ENCODE measurements at regions not wholly inside any gene's neighbourhood (a gene's known extent, or its start where the extent isn't known, plus 50 kb on each side); places are given as distances from the start of the nearest gene placed in this dataset.
"Not testable (repeated sequence)": the region's sequence is repeated elsewhere in the genome, so short reads cannot be mapped to it uniquely, and the experiment has no call there.

- H3K4me2 ChIP-seq (ENCODE audit: low read length); H3K36me3 ChIP-seq (replicated peaks; ENCODE audit: low read depth, low read length); H3K27ac ChIP-seq (ENCODE audit: low read length); H3K79me2 ChIP-seq (ENCODE audit: low read length); H3K4me3 ChIP-seq (ENCODE audit: low read length); H4K20me1 ChIP-seq (ENCODE audit: insufficient read depth, low read length); H3K27me3 ChIP-seq (ENCODE audit: low read depth, low read length); H2AFZ ChIP-seq (ENCODE audit: low read depth, low read length); H3K9ac ChIP-seq (ENCODE audit: low read length); H3K9me3 ChIP-seq (ENCODE audit: insufficient read depth, low read length); H3K4me1 ChIP-seq (ENCODE audit: low read length): not testable (repeated sequence)
Measured at GRCh38 chr20:26086195-26086594, 389.5 kb upstream of the ZNF337 start.

DNA sequence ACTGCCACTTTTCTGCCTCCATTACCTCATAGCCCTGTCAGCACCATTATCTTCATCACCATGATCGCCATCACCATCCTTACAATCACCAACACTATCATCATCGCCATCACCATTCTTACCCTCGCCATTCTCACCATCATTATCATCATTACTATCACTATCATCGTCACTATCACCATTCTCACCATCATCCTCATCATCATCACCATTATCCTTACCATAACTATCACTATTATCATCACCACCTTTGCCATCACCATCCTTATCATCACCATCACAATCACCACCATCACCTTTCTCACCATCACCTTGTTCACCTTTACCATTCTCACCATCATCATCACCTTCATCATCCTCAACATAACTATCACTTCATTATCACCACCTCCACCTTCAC lies 377.3 kb upstream of the ZNF337 start:
- not testable (repeated sequence) for H3K4me1 ChIP-seq (ENCODE audit: low read length); H3K27ac ChIP-seq (ENCODE audit: low read length); H3K4me3 ChIP-seq (ENCODE audit: low read length); H2AFZ ChIP-seq (ENCODE audit: low read depth, low read length); H3K9ac ChIP-seq (ENCODE audit: low read length); H3K4me2 ChIP-seq (ENCODE audit: low read length); H3K79me2 ChIP-seq (ENCODE audit: low read length); H3K9me3 ChIP-seq (ENCODE audit: insufficient read depth, low read length); H4K20me1 ChIP-seq (ENCODE audit: insufficient read depth, low read length); H3K27me3 ChIP-seq (ENCODE audit: low read depth, low read length); H3K36me3 ChIP-seq (replicated peaks; ENCODE audit: low read depth, low read length)

GRCh38 chr20:26059324-26059723 lies 362.7 kb upstream of the ZNF337 start:
- not testable (repeated sequence) for H3K27ac ChIP-seq (ENCODE audit: low read length); H3K36me3 ChIP-seq (replicated peaks; ENCODE audit: low read depth, low read length); H3K27me3 ChIP-seq (ENCODE audit: low read depth, low read length); H3K4me1 ChIP-seq (ENCODE audit: low read length); H3K4me3 ChIP-seq (ENCODE audit: low read length); H3K9ac ChIP-seq (ENCODE audit: low read length); H3K4me2 ChIP-seq (ENCODE audit: low read length); H4K20me1 ChIP-seq (ENCODE audit: insufficient read depth, low read length); H3K79me2 ChIP-seq (ENCODE audit: low read length); H2AFZ ChIP-seq (ENCODE audit: low read depth, low read length); H3K9me3 ChIP-seq (ENCODE audit: insufficient read depth, low read length)

GRCh38 chr20:26058446-26058845 lies 361.8 kb upstream of the ZNF337 start:
- not testable (repeated sequence) for H3K4me2 ChIP-seq (ENCODE audit: low read length); H3K9me3 ChIP-seq (ENCODE audit: insufficient read depth, low read length); H3K4me1 ChIP-seq (ENCODE audit: low read length); H3K9ac ChIP-seq (ENCODE audit: low read length); H3K36me3 ChIP-seq (replicated peaks; ENCODE audit: low read depth, low read length); H3K4me3 ChIP-seq (ENCODE audit: low read length); H3K27ac ChIP-seq (ENCODE audit: low read length); H3K79me2 ChIP-seq (ENCODE audit: low read length); H4K20me1 ChIP-seq (ENCODE audit: insufficient read depth, low read length); H3K27me3 ChIP-seq (ENCODE audit: low read depth, low read length); H2AFZ ChIP-seq (ENCODE audit: low read depth, low read length)

DNA sequence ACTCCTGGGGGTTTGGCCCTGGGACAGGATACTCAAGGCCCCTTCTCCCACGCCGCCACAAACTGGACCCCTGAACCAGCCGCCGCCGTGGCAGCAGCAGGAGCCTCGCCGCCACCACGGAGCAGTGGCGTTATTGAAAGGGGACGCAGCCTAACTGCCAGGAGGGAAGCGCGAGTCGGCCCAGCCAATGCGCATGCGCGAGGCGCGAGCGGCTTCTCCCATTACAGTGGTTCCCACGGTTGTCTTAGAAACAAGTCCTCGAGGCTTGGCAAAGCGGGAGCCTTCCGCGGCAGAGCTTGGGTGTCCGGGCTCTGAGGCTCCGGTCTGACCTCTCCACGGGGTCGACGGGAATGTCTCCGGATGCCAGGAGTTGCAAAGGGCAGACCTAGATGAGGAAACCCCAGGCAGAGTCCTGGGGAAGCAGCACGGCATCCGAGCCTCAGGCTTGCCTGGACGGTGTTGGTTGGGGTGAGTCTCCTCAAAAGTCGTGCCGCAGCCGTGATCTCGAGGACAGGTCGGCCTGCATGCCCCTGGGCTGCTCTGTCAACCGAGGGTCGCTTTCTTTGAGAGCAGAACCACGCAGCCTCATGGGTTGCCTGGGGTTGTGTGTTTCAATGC lies 360.6 kb upstream of the ZNF337 start:
- H4K20me1 ChIP-seq (ENCODE audit: insufficient read depth, low read length); H3K4me1 ChIP-seq (ENCODE audit: low read length); H3K4me2 ChIP-seq (ENCODE audit: low read length); H3K27me3 ChIP-seq (ENCODE audit: low read depth, low read length); H3K27ac ChIP-seq (ENCODE audit: low read length); H3K9me3 ChIP-seq (ENCODE audit: insufficient read depth, low read length); H3K9ac ChIP-seq (ENCODE audit: low read length); H3K79me2 ChIP-seq (ENCODE audit: low read length); H2AFZ ChIP-seq (ENCODE audit: low read depth, low read length); H3K36me3 ChIP-seq (replicated peaks; ENCODE audit: low read depth, low read length); H3K4me3 ChIP-seq (ENCODE audit: low read length): not testable (repeated sequence)

GRCh38 chr20:26025792-26026191 lies 329.1 kb upstream of the ZNF337 start:
- H3K4me2 ChIP-seq (ENCODE audit: low read length); H3K79me2 ChIP-seq (ENCODE audit: low read length); H3K4me1 ChIP-seq (ENCODE audit: low read length); H3K27me3 ChIP-seq (ENCODE audit: low read depth, low read length); H3K9me3 ChIP-seq (ENCODE audit: insufficient read depth, low read length); H4K20me1 ChIP-seq (ENCODE audit: insufficient read depth, low read length); H3K9ac ChIP-seq (ENCODE audit: low read length); H2AFZ ChIP-seq (ENCODE audit: low read depth, low read length); H3K36me3 ChIP-seq (replicated peaks; ENCODE audit: low read depth, low read length); H3K4me3 ChIP-seq (ENCODE audit: low read length); H3K27ac ChIP-seq (ENCODE audit: low read length): not testable (repeated sequence)

- H3K27me3 ChIP-seq (ENCODE audit: low read depth, low read length); H4K20me1 ChIP-seq (ENCODE audit: insufficient read depth, low read length); H3K27ac ChIP-seq (ENCODE audit: low read length); H3K36me3 ChIP-seq (replicated peaks; ENCODE audit: low read depth, low read length); H3K9me3 ChIP-seq (ENCODE audit: insufficient read depth, low read length); H3K79me2 ChIP-seq (ENCODE audit: low read length); H3K4me2 ChIP-seq (ENCODE audit: low read length); H3K9ac ChIP-seq (ENCODE audit: low read length); H2AFZ ChIP-seq (ENCODE audit: low read depth, low read length); H3K4me3 ChIP-seq (ENCODE audit: low read length); H3K4me1 ChIP-seq (ENCODE audit: low read length): not testable (repeated sequence)
Measured at GRCh38 chr20:26010942-26011276, 314.3 kb upstream of the ZNF337 start.

DNA sequence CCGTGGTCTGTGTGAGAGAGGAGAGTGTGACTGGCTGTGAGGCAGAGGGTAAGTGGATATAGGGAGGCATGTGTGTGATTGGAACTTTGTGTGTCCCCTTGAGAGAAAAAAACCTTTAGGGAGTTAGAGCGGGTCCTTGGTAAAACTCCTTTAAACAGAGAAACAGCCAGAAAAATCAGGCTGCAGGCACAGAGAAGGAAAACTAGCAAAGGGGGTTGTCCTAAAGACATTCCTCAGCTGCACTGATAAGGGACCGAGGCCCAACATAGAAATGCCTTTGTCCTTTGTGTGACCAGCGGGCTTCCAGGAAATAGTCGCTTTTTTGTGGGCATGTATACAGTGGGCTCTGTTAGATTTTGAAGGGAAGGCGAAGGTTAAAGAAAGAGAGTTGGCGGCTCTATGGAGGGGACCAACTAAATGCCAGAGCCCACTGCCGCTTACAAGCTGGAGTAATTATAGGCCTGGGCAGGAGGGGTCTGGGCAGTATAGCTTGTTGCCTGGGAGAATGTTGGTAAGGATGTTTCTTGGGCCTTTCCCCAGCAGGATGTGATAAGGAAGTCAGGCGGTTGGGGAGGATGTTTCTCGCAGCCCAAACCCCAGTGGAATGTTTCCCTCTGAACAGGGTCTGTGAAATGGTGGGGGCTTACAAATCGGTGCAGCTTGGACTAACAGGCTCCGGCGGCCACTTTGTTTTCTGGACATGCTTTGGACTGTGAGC lies 313.7 kb upstream of the ZNF337 start:
- not testable (repeated sequence) for H3K36me3 ChIP-seq (replicated peaks; ENCODE audit: low read depth, low read length); H3K9me3 ChIP-seq (ENCODE audit: insufficient read depth, low read length); H3K27me3 ChIP-seq (ENCODE audit: low read depth, low read length); H4K20me1 ChIP-seq (ENCODE audit: insufficient read depth, low read length); H3K4me1 ChIP-seq (ENCODE audit: low read length); H3K79me2 ChIP-seq (ENCODE audit: low read length)
- H3K4me3 ChIP-seq (ENCODE audit: low read length), result peak overlapping the region; percentile 87
- H3K4me2 ChIP-seq (ENCODE audit: low read length), result peak overlapping the region; percentile 62
- H3K9ac ChIP-seq (ENCODE audit: low read length), result peak overlapping the region; percentile 76
- H2AFZ ChIP-seq (ENCODE audit: low read depth, low read length), result 0 out of 2 replicates have a peak overlapping the region, but pooled peaks have one; percentile 30
- peak overlapping the region; percentile 41 for H3K27ac ChIP-seq (ENCODE audit: low read length)

DNA sequence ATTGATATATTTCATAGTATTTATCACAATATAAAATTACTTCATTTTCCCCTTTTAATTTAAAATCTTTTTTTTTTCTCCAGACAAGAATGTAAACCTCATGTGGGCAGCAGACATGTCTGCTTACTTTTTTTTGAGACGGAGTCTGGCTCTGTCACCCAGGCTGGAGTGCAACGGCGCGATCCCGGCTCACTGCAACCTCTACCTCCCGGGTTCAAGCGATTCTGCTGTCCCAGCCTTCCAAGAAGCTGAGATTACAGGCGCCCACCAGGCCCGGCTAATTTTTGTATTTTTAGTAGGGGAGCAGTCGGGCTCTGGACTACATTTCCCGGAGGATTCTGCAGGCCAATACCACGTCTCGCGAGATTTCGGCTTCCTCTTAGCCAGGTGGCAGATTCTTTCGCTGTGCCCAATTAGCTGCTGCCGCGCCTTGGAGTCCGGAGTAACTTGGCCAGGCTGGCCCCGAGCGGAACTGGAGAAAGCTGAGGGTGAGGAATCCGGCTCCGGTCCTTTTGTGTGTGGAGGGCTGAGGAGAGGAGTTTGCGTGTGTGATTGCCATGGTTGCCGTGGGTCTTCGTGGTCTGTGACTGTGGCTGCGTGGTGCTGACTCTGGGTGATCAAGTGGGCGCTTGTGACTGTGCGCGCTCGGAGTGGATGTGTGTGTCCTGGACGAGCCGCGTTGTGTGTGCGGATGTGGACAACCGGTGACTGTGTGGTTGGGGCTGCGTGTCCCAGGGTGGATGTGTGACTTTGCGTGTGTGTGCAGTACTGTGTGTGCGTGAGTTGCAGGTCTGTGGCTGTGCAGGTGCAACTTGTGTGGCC lies 313.0 kb upstream of the ZNF337 start:
- H3K4me1 ChIP-seq (ENCODE audit: low read length); H3K9me3 ChIP-seq (ENCODE audit: insufficient read depth, low read length); H3K79me2 ChIP-seq (ENCODE audit: low read length); H3K27me3 ChIP-seq (ENCODE audit: low read depth, low read length); H4K20me1 ChIP-seq (ENCODE audit: insufficient read depth, low read length); H3K36me3 ChIP-seq (replicated peaks; ENCODE audit: low read depth, low read length): not testable (repeated sequence)
- H3K4me2 ChIP-seq (ENCODE audit: low read length), result peak overlapping the region; percentile 62
- H3K9ac ChIP-seq (ENCODE audit: low read length), result peak overlapping the region; percentile 76
- peak overlapping the region; percentile 41 for H3K27ac ChIP-seq (ENCODE audit: low read length)
- peak overlapping the region; percentile 87 for H3K4me3 ChIP-seq (ENCODE audit: low read length)
- peak overlapping the region; percentile 46; the same call in 1 of the 2 replicates for H2AFZ ChIP-seq (ENCODE audit: low read depth, low read length)

All from OCI-LY3 (cell line).